GM12878 (cell line): ENCODE measurements at regions not wholly inside any gene's neighbourhood (a gene's known extent, or its start where the extent isn't known, plus 50 kb on each side); places are given as distances from the start of the nearest gene placed in this dataset.

Source experiments
- CBFB ChIP-seq: IDR thresholded peaks from 2 replicates; pipeline ENCODE4 v1.6.1; 2016; ENCODE audit warnings: antibody characterized with exemption, low read depth
- CEBPB ChIP-seq, 2 experiments: fragments of 150-350 bp in 1 of 2; IDR thresholded peaks; 2 replicates each; pipeline ENCODE4 v1.6.1; 2012 to 2014; ENCODE audit warnings: low read depth in 2 of 2, low read length in 2 of 2, borderline replicate concordance in 1 of 2, inconsistent platforms in 1 of 2
- PAX5 ChIP-seq: IDR thresholded peaks from 2 replicates; pipeline ENCODE4 v1.6.1; 2011; ENCODE audit warnings: low read depth, low read length, borderline replicate concordance
- TF ChIP-seq, protein P1 (sequence below): IDR thresholded peaks from 2 replicates; pipeline ENCODE4 v1.6.1; 2012; ENCODE audit warnings: improper control_type of control experiment, low read depth, low read length; ENCODE audit not compliant: insufficient replicate concordance
- TF ChIP-seq, protein P2 (sequence below): fragments of 450-650 bp; IDR thresholded peaks from 2 replicates; pipeline ENCODE4 v1.6.1; 2016; ENCODE audit warnings: mild to moderate bottlenecking, moderate library complexity, borderline replicate concordance

DNA sequence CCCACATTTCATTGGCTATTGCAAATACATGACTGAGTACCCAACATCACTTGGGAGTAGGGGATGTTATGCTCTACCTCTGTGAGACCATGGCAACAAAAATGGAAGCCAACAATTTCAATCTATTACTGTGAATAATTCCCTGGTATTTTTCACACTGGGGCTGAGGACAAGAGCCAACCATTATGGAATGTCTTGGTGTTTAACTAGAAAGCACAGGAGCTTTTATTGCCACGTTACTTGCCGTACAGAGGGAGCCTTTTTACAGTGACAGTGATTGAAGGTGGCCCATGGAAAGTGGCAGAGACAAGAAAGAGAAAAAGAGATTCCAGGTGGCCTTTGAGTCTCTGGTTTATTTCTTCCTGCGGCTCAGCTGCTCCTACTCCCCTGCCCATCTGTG lies 105.7 kb upstream of the TBC1D5 start (continued):
- TF ChIP-seq, protein P1, sequence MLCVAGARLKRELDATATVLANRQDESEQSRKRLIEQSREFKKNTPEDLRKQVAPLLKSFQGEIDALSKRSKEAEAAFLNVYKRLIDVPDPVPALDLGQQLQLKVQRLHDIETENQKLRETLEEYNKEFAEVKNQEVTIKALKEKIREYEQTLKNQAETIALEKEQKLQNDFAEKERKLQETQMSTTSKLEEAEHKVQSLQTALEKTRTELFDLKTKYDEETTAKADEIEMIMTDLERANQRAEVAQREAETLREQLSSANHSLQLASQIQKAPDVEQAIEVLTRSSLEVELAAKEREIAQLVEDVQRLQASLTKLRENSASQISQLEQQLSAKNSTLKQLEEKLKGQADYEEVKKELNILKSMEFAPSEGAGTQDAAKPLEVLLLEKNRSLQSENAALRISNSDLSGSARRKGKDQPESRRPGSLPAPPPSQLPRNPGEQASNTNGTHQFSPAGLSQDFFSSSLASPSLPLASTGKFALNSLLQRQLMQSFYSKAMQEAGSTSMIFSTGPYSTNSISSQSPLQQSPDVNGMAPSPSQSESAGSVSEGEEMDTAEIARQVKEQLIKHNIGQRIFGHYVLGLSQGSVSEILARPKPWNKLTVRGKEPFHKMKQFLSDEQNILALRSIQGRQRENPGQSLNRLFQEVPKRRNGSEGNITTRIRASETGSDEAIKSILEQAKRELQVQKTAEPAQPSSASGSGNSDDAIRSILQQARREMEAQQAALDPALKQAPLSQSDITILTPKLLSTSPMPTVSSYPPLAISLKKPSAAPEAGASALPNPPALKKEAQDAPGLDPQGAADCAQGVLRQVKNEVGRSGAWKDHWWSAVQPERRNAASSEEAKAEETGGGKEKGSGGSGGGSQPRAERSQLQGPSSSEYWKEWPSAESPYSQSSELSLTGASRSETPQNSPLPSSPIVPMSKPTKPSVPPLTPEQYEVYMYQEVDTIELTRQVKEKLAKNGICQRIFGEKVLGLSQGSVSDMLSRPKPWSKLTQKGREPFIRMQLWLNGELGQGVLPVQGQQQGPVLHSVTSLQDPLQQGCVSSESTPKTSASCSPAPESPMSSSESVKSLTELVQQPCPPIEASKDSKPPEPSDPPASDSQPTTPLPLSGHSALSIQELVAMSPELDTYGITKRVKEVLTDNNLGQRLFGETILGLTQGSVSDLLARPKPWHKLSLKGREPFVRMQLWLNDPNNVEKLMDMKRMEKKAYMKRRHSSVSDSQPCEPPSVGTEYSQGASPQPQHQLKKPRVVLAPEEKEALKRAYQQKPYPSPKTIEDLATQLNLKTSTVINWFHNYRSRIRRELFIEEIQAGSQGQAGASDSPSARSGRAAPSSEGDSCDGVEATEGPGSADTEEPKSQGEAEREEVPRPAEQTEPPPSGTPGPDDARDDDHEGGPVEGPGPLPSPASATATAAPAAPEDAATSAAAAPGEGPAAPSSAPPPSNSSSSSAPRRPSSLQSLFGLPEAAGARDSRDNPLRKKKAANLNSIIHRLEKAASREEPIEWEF, result no peak
- TF ChIP-seq PAX5 (no peak), CBFB (no peak), CEBPB (IDR thresholded peaks at IDR 0.05; ENCODE audit: borderline replicate concordance in 1 of 2, low read depth in 2 of 2, low read length in 2 of 2) (no peak)
- TF ChIP-seq, protein P2, sequence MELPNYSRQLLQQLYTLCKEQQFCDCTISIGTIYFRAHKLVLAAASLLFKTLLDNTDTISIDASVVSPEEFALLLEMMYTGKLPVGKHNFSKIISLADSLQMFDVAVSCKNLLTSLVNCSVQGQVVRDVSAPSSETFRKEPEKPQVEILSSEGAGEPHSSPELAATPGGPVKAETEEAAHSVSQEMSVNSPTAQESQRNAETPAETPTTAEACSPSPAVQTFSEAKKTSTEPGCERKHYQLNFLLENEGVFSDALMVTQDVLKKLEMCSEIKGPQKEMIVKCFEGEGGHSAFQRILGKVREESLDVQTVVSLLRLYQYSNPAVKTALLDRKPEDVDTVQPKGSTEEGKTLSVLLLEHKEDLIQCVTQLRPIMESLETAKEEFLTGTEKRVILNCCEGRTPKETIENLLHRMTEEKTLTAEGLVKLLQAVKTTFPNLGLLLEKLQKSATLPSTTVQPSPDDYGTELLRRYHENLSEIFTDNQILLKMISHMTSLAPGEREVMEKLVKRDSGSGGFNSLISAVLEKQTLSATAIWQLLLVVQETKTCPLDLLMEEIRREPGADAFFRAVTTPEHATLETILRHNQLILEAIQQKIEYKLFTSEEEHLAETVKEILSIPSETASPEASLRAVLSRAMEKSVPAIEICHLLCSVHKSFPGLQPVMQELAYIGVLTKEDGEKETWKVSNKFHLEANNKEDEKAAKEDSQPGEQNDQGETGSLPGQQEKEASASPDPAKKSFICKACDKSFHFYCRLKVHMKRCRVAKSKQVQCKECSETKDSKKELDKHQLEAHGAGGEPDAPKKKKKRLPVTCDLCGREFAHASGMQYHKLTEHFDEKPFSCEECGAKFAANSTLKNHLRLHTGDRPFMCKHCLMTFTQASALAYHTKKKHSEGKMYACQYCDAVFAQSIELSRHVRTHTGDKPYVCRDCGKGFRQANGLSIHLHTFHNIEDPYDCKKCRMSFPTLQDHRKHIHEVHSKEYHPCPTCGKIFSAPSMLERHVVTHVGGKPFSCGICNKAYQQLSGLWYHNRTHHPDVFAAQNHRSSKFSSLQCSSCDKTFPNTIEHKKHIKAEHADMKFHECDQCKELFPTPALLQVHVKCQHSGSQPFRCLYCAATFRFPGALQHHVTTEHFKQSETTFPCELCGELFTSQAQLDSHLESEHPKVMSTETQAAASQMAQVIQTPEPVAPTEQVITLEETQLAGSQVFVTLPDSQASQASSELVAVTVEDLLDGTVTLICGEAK, result no peak
